ENCODE measurements at regions not wholly inside any gene's neighbourhood (a gene's known extent, or its start where the extent isn't known, plus 50 kb on each side); places are given as distances from the start of the nearest gene placed in this dataset.
"Not testable (repeated sequence)": the region's sequence is repeated elsewhere in the genome, so short reads cannot be mapped to it uniquely, and the experiment has no call there.

- Mint-ChIP-seq H3K4me3 (no peak overlapping the region), H3K9me3 (no peaks in the 10 kb centered on the region), H3K27ac (no peak overlapping the region), H3K27me3 (peaks cover 10% of the 10 kb centered on the region), H3K4me1 (no peaks in the 10 kb centered on the region), H3K36me3 (no peaks in the 10 kb centered on the region)
- DNase-seq = no peak
- POLR2A ChIA-PET = no interaction called here
- no peak for ATAC-seq (ENCODE audit: low read depth)
Observed at GRCh38 chr1:34366875-34367624, 190.3 kb downstream of the C1orf94 start.

GRCh38 chr1:34367954-34368353 is 191.2 kb downstream of the C1orf94 start:
- no peaks in the 10 kb centered on the region for H3K9me3 Mint-ChIP-seq
- DNase-seq (no peak), ATAC-seq (ENCODE audit: low read depth) (no peak)
- H3K4me1 Mint-ChIP-seq = no peaks in the 10 kb centered on the region
- H3K27ac Mint-ChIP-seq = no peak overlapping the region
- POLR2A ChIA-PET = no interaction called here
- H3K4me3 Mint-ChIP-seq = no peak overlapping the region
- peaks cover 10% of the 10 kb centered on the region for H3K27me3 Mint-ChIP-seq
- no peaks in the 10 kb centered on the region for H3K36me3 Mint-ChIP-seq

- H3K27me3 Mint-ChIP-seq = peaks cover 11% of the 10 kb centered on the region
- no peaks in the 10 kb centered on the region for H3K36me3 Mint-ChIP-seq
- no peak overlapping the region for H3K4me3 Mint-ChIP-seq
- no peaks in the 10 kb centered on the region for H3K4me1 Mint-ChIP-seq
- no peak for ATAC-seq (ENCODE audit: low read depth)
- no peaks in the 10 kb centered on the region for H3K9me3 Mint-ChIP-seq
- no peak overlapping the region for H3K27ac Mint-ChIP-seq
- POLR2A ChIA-PET = no interaction called here
- no peak for DNase-seq
Observed at GRCh38 chr1:34369701-34370455, 193.2 kb downstream of the C1orf94 start.

GRCh38 chr1:34370748-34371147 is 194.0 kb downstream of the C1orf94 start:
- H3K4me1 Mint-ChIP-seq = no peaks in the 10 kb centered on the region
- H3K27ac Mint-ChIP-seq = no peak overlapping the region
- H3K36me3 Mint-ChIP-seq = no peaks in the 10 kb centered on the region
- POLR2A ChIA-PET = no interaction called here
- H3K4me3 Mint-ChIP-seq = no peak overlapping the region
- no peaks in the 10 kb centered on the region for H3K9me3 Mint-ChIP-seq
- peaks cover 9% of the 10 kb centered on the region for H3K27me3 Mint-ChIP-seq
- DNase-seq (no peak), ATAC-seq (ENCODE audit: low read depth) (no peak)

DNA sequence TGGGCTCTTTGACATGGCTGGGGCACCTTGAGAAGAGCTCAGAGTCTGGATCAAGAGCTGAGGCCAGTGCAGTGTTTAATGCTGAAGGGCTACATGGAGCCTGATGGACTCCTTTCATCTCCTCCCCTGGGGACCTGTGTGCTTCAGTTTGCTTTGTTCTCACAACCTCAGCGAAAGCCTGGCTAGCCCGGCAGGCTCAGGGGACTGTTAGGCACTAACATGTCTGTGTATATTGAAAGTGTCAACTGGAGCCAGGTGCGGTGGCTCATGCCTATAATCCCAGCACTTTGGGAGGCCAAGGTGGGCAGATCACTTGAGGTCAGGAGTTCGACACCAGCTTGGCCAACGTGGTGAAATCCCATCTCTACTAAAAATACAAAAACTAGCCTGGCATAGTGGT is 194.5 kb downstream of the C1orf94 start:
- POLR2A ChIA-PET; H3K9me3 Mint-ChIP-seq; H3K27ac Mint-ChIP-seq; DNase-seq; H3K4me1 Mint-ChIP-seq; H3K4me3 Mint-ChIP-seq; H3K36me3 Mint-ChIP-seq; H3K27me3 Mint-ChIP-seq; ATAC-seq (ENCODE audit: low read depth): not testable (repeated sequence)

GRCh38 chr1:34371829-34372532 is 195.3 kb downstream of the C1orf94 start:
- no peaks in the 10 kb centered on the region for H3K4me1 Mint-ChIP-seq
- DNase-seq (no peak), ATAC-seq (ENCODE audit: low read depth) (no peak)
- no peak overlapping the region for H3K4me3 Mint-ChIP-seq
- peaks cover 6% of the 10 kb centered on the region for H3K27me3 Mint-ChIP-seq
- no peaks in the 10 kb centered on the region for H3K36me3 Mint-ChIP-seq
- no peaks in the 10 kb centered on the region for H3K9me3 Mint-ChIP-seq
- no peak overlapping the region for H3K27ac Mint-ChIP-seq
- POLR2A ChIA-PET = no interaction called here

DNA sequence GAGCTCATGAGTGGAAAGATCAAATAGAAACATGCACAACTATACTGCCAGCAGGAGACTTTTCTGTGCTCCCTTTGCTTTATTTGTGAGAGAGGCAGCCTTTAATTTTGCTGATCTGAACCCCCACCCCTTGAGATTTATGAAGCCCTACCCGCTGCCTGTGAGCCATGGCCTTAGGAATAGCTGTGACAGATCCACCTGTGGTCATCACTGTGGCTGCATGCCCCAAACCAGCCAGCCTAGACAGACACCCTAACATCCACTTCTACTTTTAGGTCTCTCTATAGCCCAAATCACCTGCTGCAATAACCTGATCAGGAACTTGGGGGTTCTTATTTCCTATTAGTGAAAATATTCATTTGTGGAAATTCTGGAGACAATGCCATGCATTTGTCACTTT is 196.2 kb downstream of the C1orf94 start:
- no peaks in the 10 kb centered on the region for H3K36me3 Mint-ChIP-seq
- no peaks in the 10 kb centered on the region for H3K9me3 Mint-ChIP-seq
- no peak overlapping the region for H3K4me3 Mint-ChIP-seq
- peaks cover 7% of the 10 kb centered on the region for H3K27me3 Mint-ChIP-seq
- ATAC-seq (ENCODE audit: low read depth) (no peak), DNase-seq (no peak)
- H3K4me1 Mint-ChIP-seq = no peaks in the 10 kb centered on the region
- POLR2A ChIA-PET = no interaction called here
- no peak overlapping the region for H3K27ac Mint-ChIP-seq

- no peak for ATAC-seq (ENCODE audit: low read depth)
- Mint-ChIP-seq H3K9me3 (no peaks in the 10 kb centered on the region), H3K36me3 (no peaks in the 10 kb centered on the region), H3K27ac (no peak overlapping the region), H3K4me3 (no peak overlapping the region), H3K27me3 (peaks cover 9% of the 10 kb centered on the region), H3K4me1 (no peaks in the 10 kb centered on the region)
- no peak for DNase-seq
- POLR2A ChIA-PET = no interaction called here
Observed at GRCh38 chr1:34373912-34374311, 197.2 kb downstream of the C1orf94 start.

- no peaks in the 10 kb centered on the region for H3K4me1 Mint-ChIP-seq
- no peak overlapping the region for H3K27ac Mint-ChIP-seq
- H3K27me3 Mint-ChIP-seq = peaks cover 9% of the 10 kb centered on the region
- H3K9me3 Mint-ChIP-seq = no peaks in the 10 kb centered on the region
- POLR2A ChIA-PET = no interaction called here
- DNase-seq (no peak), ATAC-seq (ENCODE audit: low read depth) (no peak)
- H3K36me3 Mint-ChIP-seq = no peaks in the 10 kb centered on the region
- H3K4me3 Mint-ChIP-seq = no peak overlapping the region
Observed at GRCh38 chr1:34376531-34376930, 199.8 kb downstream of the C1orf94 start.

DNA sequence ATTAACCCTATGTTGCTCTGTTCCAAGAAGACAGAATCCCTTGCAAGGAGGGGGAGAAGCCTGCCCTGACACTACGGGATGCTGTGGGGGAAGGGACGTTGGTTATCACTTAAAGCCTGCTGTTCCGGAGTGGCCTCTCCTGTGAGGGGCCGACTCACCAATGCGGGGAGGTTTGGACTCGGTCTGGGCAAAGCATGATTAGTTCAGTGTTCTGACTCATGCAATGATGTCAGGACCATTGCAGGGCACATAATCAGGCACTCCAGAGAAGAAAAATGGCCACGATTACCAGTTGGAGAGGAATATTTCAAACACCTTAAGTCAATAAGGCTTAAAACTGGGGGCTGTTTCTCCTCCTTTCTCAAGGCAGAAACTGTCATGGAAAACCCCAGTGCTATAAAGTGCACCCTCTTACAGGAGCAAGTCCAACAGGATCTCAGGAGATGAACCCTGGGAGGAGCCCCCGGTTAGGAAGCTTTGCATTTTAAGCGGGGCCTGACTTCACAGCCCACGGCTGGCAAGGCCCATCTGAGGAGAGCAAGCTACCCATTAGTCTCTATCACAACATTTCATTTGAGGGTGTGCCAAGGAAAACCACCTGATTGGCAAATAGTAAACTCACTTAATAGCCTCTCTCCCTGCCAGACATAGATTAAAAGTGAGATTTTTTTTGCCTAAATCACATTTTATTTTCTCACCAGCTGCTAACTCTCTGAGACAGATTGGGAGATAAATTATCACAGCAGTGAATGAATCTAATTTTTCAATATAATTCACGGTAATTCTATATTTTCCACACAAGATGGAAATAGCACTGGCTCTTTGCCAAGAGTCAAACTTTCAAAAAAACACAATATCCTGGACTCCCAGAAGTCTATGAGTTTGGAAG is 202.5 kb downstream of the C1orf94 start:
- DNase-seq = no peak
- Mint-ChIP-seq H3K4me3 (no peak overlapping the region), H3K27me3 (peaks cover 7% of the 10 kb centered on the region), H3K4me1 (no peaks in the 10 kb centered on the region), H3K9me3 (no peaks in the 10 kb centered on the region), H3K36me3 (no peaks in the 10 kb centered on the region), H3K27ac (no peak overlapping the region)
- POLR2A ChIA-PET = no interaction called here
- no peak for ATAC-seq (ENCODE audit: low read depth)

DNA sequence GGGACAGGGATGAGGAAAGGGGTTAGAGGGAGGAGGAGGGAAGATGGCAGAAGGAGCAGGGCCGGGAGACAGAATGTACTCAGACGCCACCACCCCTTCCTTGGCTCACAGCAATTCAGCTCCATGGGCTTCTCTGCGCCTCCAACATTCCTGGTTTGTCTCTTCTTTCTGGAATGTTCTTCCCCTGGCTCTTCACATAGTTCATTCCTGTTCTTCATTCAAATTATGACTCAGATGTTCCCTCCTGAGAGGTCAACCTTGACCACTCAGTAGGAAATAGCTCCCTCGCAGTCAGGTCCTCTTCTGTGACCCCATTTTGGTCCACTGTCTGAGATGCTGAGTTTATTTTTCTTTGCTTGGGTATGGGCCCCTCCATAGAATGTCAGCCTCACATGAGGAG is 203.2 kb downstream of the C1orf94 start:
- Mint-ChIP-seq H3K4me3 (no peak overlapping the region), H3K9me3 (no peaks in the 10 kb centered on the region), H3K36me3 (no peaks in the 10 kb centered on the region), H3K27me3 (peaks cover 8% of the 10 kb centered on the region), H3K27ac (no peak overlapping the region), H3K4me1 (no peaks in the 10 kb centered on the region)
- no peak for DNase-seq
- ATAC-seq (ENCODE audit: low read depth) = no peak
- POLR2A ChIA-PET = no interaction called here

DNA sequence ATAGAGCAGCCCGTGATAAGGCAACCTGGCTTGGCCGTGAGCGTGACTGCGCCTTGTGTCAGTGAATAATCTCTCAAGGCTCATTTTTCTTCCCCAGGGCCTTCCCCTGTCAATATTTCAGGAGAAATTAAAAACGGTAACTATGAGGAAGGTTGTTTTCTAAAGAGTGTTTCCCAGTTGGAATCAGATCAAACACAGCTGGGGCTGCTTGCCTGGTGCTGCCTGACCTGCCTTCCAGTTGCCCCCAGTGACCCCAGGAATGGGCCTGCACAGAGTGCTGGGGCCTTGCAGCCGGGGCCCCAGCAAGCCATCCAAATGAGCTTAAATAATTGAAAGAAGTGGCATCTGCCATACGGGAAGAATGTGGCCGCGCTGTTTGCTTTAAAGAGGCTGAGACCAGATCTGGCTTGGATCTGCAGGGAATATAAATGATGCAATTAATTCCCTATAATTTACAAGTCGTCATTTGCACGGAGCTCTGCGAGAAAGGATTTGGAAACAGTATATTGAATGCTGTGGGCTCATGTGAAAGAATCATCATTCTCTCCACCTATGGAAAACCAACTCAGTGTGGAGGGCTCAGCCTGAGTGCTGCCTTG is 203.9 kb downstream of the C1orf94 start:
- H3K27me3 Mint-ChIP-seq = peaks cover 11% of the 10 kb centered on the region
- H3K4me3 Mint-ChIP-seq = no peak overlapping the region
- H3K36me3 Mint-ChIP-seq = no peaks in the 10 kb centered on the region
- no peaks in the 10 kb centered on the region for H3K4me1 Mint-ChIP-seq
- no peaks in the 10 kb centered on the region for H3K9me3 Mint-ChIP-seq
- no peak for DNase-seq
- H3K27ac Mint-ChIP-seq = no peak overlapping the region
- ATAC-seq (ENCODE audit: low read depth) = no peak
- POLR2A ChIA-PET = no interaction called here

DNA sequence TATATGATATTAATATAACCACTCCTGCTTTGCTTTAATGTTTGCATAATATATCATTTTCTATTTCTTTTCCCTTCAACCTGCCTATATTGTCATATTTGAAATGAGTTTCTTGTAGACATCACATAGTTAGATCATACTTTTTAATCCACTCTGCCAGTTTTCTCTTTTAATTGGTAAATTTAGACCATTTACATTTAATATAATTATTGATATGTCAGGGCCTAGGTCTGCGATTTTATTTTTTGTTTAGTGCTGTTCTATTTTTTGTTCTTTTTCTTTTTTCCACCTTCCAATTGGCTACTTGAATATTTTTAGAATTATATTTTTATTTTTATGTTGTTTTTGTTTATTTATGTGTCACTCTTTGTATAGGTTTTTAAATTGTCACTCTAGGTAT is 213.3 kb downstream of the C1orf94 start:
- Mint-ChIP-seq H3K27me3 (peaks cover 7% of the 10 kb centered on the region), H3K27ac (no peak overlapping the region), H3K36me3 (no peaks in the 10 kb centered on the region), H3K9me3 (peaks cover 4% of the 10 kb centered on the region), H3K4me3 (no peak overlapping the region), H3K4me1 (no peaks in the 10 kb centered on the region)
- DNase-seq (no peak), ATAC-seq (ENCODE audit: low read depth) (no peak)
- POLR2A ChIA-PET = no interaction called here
